ENCODE measurements at regions not wholly inside any gene's neighbourhood (a gene's known extent, or its start where the extent isn't known, plus 50 kb on each side); places are given as distances from the start of the nearest gene placed in this dataset.

DNA sequence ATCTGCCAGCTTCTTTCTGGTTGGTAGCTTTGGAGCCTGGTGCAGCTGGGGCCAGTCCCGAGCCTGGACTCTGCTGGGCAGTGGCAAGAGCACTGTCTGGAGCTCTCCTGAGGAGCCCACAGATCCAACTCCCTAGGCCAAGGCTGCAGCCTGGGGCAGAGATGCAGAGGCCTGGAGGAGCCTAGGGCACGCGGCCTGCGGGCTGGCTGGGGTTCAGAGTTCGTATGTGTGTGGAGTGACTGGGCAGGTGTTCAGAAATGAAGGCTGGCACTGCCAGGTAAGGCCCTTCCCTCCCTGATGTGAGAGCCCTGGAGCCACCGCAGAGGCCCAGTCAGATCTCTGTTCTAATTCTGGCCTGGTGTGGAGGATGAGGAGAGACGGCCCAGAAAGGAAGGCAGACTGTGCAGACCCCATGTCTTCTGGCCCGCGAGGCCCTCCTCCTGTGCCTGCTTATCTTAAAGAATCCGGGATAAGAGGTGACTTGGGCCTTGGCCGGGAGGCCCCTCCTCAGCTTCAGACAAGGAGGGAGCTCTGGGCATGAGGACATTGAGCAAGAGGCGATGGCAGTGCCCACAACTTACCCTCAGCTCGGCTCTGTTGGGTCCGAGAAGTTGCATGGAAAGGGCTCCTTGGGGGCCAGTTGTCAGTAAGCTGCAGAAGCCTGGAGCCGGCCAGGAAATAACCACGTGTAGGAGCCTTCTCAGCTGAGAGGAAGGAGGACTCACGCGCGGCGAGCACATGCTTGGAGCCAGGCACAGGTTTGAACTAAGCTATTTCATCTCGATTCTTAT is 62.2 kb upstream of the B3GAT1 start:
- no peaks in the 10 kb centered on the region for H3K79me2 ChIP-seq (ENCODE audit: insufficient read depth, low read length)
- no TSS peak for BruUV-seq (replicated peaks)
- peaks cover 67% of the 10 kb centered on the region for H3K27me3 ChIP-seq (ENCODE audit: insufficient read depth, low read length)
- no peak overlapping the region for H3K4me3 ChIP-seq (replicated peaks in 1 of 2; ENCODE audit: low read depth in 1 of 2, low read length in 2 of 2)
- TF ChIP-seq JUND (IDR thresholded peaks at IDR 0.05) (no peak), TCF7L2 (IDR thresholded peaks at IDR 0.05; ENCODE audit: borderline replicate concordance, extremely low read depth, insufficient read depth, insufficient read length) (no peak), SIN3A (IDR thresholded peaks at IDR 0.05; ENCODE audit: low read depth) (no peak), FOSL1 (IDR thresholded peaks at IDR 0.05; ENCODE audit: low read depth) (no peak), EGR1 (IDR thresholded peaks at IDR 0.05; ENCODE audit: low read depth) (no peak), CEBPB (IDR thresholded peaks at IDR 0.05; ENCODE audit: low read depth) (no peak), CBX3 (IDR thresholded peaks at IDR 0.05; ENCODE audit: low read depth) (no peak), SP1 (IDR thresholded peaks at IDR 0.05; ENCODE audit: low read depth) (no peak), EZH2 (IDR thresholded peaks at IDR 0.05) (no peak), SRF (IDR thresholded peaks at IDR 0.05; ENCODE audit: low read depth) (no peak), EZH2phosphoT487 (IDR thresholded peaks at IDR 0.05; ENCODE audit: borderline replicate concordance) (no peak)
- TF ChIP-seq, protein P1, sequence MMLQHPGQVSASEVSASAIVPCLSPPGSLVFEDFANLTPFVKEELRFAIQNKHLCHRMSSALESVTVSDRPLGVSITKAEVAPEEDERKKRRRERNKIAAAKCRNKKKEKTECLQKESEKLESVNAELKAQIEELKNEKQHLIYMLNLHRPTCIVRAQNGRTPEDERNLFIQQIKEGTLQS (IDR thresholded peaks at IDR 0.05), result no peak
- TF ChIP-seq, protein P2, sequence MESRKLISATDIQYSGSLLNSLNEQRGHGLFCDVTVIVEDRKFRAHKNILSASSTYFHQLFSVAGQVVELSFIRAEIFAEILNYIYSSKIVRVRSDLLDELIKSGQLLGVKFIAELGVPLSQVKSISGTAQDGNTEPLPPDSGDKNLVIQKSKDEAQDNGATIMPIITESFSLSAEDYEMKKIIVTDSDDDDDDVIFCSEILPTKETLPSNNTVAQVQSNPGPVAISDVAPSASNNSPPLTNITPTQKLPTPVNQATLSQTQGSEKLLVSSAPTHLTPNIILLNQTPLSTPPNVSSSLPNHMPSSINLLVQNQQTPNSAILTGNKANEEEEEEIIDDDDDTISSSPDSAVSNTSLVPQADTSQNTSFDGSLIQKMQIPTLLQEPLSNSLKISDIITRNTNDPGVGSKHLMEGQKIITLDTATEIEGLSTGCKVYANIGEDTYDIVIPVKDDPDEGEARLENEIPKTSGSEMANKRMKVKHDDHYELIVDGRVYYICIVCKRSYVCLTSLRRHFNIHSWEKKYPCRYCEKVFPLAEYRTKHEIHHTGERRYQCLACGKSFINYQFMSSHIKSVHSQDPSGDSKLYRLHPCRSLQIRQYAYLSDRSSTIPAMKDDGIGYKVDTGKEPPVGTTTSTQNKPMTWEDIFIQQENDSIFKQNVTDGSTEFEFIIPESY (IDR thresholded peaks at IDR 0.05; ENCODE audit: extremely low read depth, insufficient replicate concordance, low read length), result no peak
- TF ChIP-seq, protein P3, sequence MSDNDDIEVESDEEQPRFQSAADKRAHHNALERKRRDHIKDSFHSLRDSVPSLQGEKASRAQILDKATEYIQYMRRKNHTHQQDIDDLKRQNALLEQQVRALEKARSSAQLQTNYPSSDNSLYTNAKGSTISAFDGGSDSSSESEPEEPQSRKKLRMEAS (IDR thresholded peaks at IDR 0.05), result no peak
- TF ChIP-seq, protein P4, sequence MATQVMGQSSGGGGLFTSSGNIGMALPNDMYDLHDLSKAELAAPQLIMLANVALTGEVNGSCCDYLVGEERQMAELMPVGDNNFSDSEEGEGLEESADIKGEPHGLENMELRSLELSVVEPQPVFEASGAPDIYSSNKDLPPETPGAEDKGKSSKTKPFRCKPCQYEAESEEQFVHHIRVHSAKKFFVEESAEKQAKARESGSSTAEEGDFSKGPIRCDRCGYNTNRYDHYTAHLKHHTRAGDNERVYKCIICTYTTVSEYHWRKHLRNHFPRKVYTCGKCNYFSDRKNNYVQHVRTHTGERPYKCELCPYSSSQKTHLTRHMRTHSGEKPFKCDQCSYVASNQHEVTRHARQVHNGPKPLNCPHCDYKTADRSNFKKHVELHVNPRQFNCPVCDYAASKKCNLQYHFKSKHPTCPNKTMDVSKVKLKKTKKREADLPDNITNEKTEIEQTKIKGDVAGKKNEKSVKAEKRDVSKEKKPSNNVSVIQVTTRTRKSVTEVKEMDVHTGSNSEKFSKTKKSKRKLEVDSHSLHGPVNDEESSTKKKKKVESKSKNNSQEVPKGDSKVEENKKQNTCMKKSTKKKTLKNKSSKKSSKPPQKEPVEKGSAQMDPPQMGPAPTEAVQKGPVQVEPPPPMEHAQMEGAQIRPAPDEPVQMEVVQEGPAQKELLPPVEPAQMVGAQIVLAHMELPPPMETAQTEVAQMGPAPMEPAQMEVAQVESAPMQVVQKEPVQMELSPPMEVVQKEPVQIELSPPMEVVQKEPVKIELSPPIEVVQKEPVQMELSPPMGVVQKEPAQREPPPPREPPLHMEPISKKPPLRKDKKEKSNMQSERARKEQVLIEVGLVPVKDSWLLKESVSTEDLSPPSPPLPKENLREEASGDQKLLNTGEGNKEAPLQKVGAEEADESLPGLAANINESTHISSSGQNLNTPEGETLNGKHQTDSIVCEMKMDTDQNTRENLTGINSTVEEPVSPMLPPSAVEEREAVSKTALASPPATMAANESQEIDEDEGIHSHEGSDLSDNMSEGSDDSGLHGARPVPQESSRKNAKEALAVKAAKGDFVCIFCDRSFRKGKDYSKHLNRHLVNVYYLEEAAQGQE (IDR thresholded peaks at IDR 0.05; ENCODE audit: low read depth), result no peak
- TF ChIP-seq, protein P5, sequence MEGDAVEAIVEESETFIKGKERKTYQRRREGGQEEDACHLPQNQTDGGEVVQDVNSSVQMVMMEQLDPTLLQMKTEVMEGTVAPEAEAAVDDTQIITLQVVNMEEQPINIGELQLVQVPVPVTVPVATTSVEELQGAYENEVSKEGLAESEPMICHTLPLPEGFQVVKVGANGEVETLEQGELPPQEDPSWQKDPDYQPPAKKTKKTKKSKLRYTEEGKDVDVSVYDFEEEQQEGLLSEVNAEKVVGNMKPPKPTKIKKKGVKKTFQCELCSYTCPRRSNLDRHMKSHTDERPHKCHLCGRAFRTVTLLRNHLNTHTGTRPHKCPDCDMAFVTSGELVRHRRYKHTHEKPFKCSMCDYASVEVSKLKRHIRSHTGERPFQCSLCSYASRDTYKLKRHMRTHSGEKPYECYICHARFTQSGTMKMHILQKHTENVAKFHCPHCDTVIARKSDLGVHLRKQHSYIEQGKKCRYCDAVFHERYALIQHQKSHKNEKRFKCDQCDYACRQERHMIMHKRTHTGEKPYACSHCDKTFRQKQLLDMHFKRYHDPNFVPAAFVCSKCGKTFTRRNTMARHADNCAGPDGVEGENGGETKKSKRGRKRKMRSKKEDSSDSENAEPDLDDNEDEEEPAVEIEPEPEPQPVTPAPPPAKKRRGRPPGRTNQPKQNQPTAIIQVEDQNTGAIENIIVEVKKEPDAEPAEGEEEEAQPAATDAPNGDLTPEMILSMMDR (IDR thresholded peaks at IDR 0.05 in 2 of 3, conservative IDR thresholded peaks at IDR 0.05 in 1 of 3; ENCODE audit: borderline replicate concordance in 1 of 3, insufficient read depth in 1 of 3, low read depth in 2 of 3, low read length in 2 of 3), result no peak
- CTCF ChIA-PET, result no interaction called here
- no peaks in the 10 kb centered on the region for H3K36me3 ChIP-seq (ENCODE audit: control insufficient read depth in 1 of 2, insufficient read depth in 2 of 2, low read length in 2 of 2)
- H3K4me2 ChIP-seq (ENCODE audit: low read length), result no peak overlapping the region
- intact Hi-C loops (cut with micrococcal nuclease), result no loop called here
- no peaks in the 10 kb centered on the region for H3K9me2 ChIP-seq (ENCODE audit: insufficient read depth)
- RAD21 ChIA-PET (ENCODE audit: low non-redundant PET in 1 of 2, low total read pairs in 2 of 2, uncharacterized antibody in 2 of 2, unreplicated experiment in 2 of 2), result no interaction called here
- ATAC-seq (no peak), DNase-seq (ENCODE audit: low read depth, low spot score) (no peak)
- POLR2A ChIA-PET, result no interaction called here
- no peaks in the 10 kb centered on the region for H4K20me1 ChIP-seq (ENCODE audit: insufficient read depth)
- no peaks in the 10 kb centered on the region for H3K9me3 ChIP-seq (ENCODE audit: control insufficient read depth in 1 of 2, insufficient read depth in 1 of 2, low read depth in 1 of 2, low read length in 2 of 2)
- H3K27ac ChIP-seq (ENCODE audit: low read depth, low read length), result no peak overlapping the region
- H2AFZ ChIP-seq (ENCODE audit: low read depth, low read length, poor library complexity, severe bottlenecking), result no peak overlapping the region
- H3K9ac ChIP-seq (ENCODE audit: low read length), result no peak overlapping the region
- no peaks in the 10 kb centered on the region for H3K4me1 ChIP-seq (ENCODE audit: control insufficient read depth in 1 of 2, insufficient read depth in 2 of 2, low read length in 2 of 2)

Data from HCT116 (cell line).